Neutrophil (primary cell): ENCODE measurements at regions not wholly inside any gene's neighbourhood (a gene's known extent, or its start where the extent isn't known, plus 50 kb on each side); places are given as distances from the start of the nearest gene placed in this dataset.

Experiments
- H3K27ac ChIP-seq: fragments of 200-600 bp; sonication (generic); 2 replicates; pipeline ENCODE4 v1.5.1; 2016; ENCODE audit warnings: mild to moderate bottlenecking, moderate library complexity
- H3K27me3 ChIP-seq: fragments of 200-600 bp; sonication (generic); 2 replicates; pipeline ENCODE4 v1.6.0; 2016; ENCODE audit warnings: mild to moderate bottlenecking
- H3K36me3 ChIP-seq: fragments of 200-600 bp; sonication (generic); 2 replicates; pipeline ENCODE4 v1.5.1; 2017
- H3K4me1 ChIP-seq, 2 experiments: fragments of 200-600 bp in 1 of 2; sonication (generic) in 1 of 2; 1 replicate in 1 of 2; 2 replicates in 1 of 2; pipeline versions ENCODE4 v1.5.1 to v1.6.1; 2013 to 2016; ENCODE audit warnings: low read depth in 1 of 2, low read length in 1 of 2, mild to moderate bottlenecking in 1 of 2, moderate library complexity in 1 of 2; ENCODE audit not compliant: control insufficient read depth in 1 of 2, insufficient read depth in 1 of 2
- H3K4me3 ChIP-seq, 2 experiments: fragments of 200-600 bp in 1 of 2; sonication (generic) in 1 of 2; 1 replicate in 1 of 2; 2 replicates in 1 of 2; pipeline ENCODE4 v1.5.1; 2013 to 2016; ENCODE audit warnings: low read depth in 1 of 2, low read length in 1 of 2, mild to moderate bottlenecking in 1 of 2, moderate library complexity in 1 of 2
- H3K9me3 ChIP-seq: fragments of 200-600 bp; sonication (generic); 2 replicates; pipeline ENCODE4 v1.5.1; 2016
- CTCF ChIP-seq: fragments of 200-600 bp; sonication (generic); IDR thresholded peaks from 2 replicates; pipeline ENCODE4 v1.5.1; 2016; ENCODE audit warnings: antibody characterized with exemption

GRCh38 chr21:25360593-25360992, 246.7 kb downstream of the MRPL39 start:
- Histone ChIP-seq H3K27ac (no peak overlapping the region), H3K27me3 (no peaks in the 10 kb centered on the region), H3K36me3 (no peaks in the 10 kb centered on the region), H3K4me1 (no peaks in the 10 kb centered on the region), H3K4me3 (no peak overlapping the region), H3K9me3 (no peaks in the 10 kb centered on the region)
- no peak for TF ChIP-seq CTCF

- Histone ChIP-seq H3K4me3 (no peak overlapping the region), H3K9me3 (no peaks in the 10 kb centered on the region), H3K27me3 (no peaks in the 10 kb centered on the region), H3K4me1 (no peaks in the 10 kb centered on the region), H3K36me3 (no peaks in the 10 kb centered on the region), H3K27ac (no peak overlapping the region)
- TF ChIP-seq CTCF, result no peak
Observed at GRCh38 chr21:25359724-25360123, 247.6 kb downstream of the MRPL39 start.

GRCh38 chr21:25350056-25350455, 257.2 kb downstream of the MRPL39 start:
- Histone ChIP-seq H3K36me3 (no peaks in the 10 kb centered on the region), H3K4me1 (no peaks in the 10 kb centered on the region), H3K4me3 (no peak overlapping the region), H3K27me3 (no peaks in the 10 kb centered on the region), H3K27ac (no peak overlapping the region), H3K9me3 (no peaks in the 10 kb centered on the region)
- no peak for TF ChIP-seq CTCF

GRCh38 chr21:25343774-25344545, 263.3 kb downstream of the MRPL39 start:
- Histone ChIP-seq H3K4me3 (no peak overlapping the region), H3K36me3 (no peaks in the 10 kb centered on the region), H3K9me3 (no peaks in the 10 kb centered on the region), H3K27ac (no peak overlapping the region), H3K27me3 (no peaks in the 10 kb centered on the region), H3K4me1 (no peaks in the 10 kb centered on the region)
- no peak for TF ChIP-seq CTCF

- Histone ChIP-seq H3K4me3 (no peak overlapping the region), H3K27me3 (no peaks in the 10 kb centered on the region), H3K27ac (no peak overlapping the region), H3K9me3 (no peaks in the 10 kb centered on the region), H3K4me1 (no peaks in the 10 kb centered on the region), H3K36me3 (no peaks in the 10 kb centered on the region)
- TF ChIP-seq CTCF, result no peak
Observed at GRCh38 chr21:25342816-25343215, 264.5 kb downstream of the MRPL39 start.
